Cardiac fibroblast (primary cell): ENCODE measurements at regions not wholly inside any gene's neighbourhood (a gene's known extent, or its start where the extent isn't known, plus 50 kb on each side); places are given as distances from the start of the nearest gene placed in this dataset.
A peak's percentile ranks its signal among the peaks of the same experiment; 100 is the strongest.

Experiments used
- DNase-seq, 2 donors: peaks; one replicate each; pipeline versions ENCODE4 v3.0.0 to v3.0.0-alpha.2; 2010; ENCODE audit warnings: low read depth in 2 of 2
- H3K4me3 ChIP-seq, 2 donors: replicated peaks in 1 of 2; 1 replicate in 1 of 2; 2 replicates in 1 of 2; pipeline ENCODE4 v1.5.1; 2011; ENCODE audit warnings: low read depth in 2 of 2, low read length in 2 of 2, mild to moderate bottlenecking in 2 of 2, moderate library complexity in 1 of 2
- CTCF ChIP-seq: IDR thresholded peaks from one replicate; pipeline ENCODE4 v1.5.1; 2011; ENCODE audit warnings: low read depth, mild to moderate bottlenecking, low read length, inconsistent platforms

DNA sequence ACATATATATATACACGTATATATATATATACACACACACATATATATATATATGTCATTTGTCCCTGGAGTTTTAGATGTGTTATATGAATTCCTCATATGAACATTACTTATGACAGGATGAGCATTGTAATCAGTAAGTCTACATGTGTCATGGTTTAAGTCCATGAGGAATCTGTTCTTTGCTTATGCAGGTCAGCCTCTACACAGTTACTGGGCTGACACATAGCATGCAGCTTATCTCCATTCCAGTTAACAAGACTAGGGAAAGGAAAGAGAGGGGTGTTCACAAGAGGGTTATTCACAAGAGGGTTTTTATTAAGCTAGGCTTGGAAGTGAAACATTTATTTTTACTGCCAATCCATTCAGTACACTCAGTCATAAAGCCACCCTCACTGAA lies 226.7 kb downstream of the SNX13 start:
- no peak overlapping the region for H3K4me3 ChIP-seq
- no peak for TF ChIP-seq CTCF
- DNase-seq, result no peak

DNA sequence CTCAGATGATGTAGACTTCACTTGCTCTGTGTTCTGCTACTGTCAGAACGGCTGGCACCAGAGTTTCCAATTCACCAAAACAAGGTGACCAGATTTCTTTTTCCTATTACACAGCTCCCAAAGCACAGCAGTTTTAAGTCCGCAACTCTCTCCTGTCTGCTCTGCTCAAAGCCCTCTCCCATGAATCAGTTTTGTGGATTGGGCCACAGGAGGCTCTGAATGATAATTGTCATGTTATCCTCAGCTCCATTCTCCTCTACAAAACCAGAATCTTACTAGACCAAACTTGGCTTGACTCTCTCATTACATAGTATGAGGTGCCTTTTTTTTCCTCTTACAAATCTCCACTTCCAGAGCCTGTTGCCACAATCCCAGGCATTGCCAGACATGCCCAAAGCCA lies 223.5 kb downstream of the SNX13 start:
- no peak for TF ChIP-seq CTCF

GRCh38 chr7:17719998-17720397 lies 220.3 kb downstream of the SNX13 start:
- H3K4me3 ChIP-seq, result no peak overlapping the region
- no peak for TF ChIP-seq CTCF
- no peak for DNase-seq

More for the DNA sequence above, 223.5 kb downstream of the SNX13 start:
- H3K4me3 ChIP-seq, result no peak overlapping the region
- DNase-seq, result no peak

GRCh38 chr7:17721736-17722285 lies 218.5 kb downstream of the SNX13 start:
- no peak for DNase-seq
- no peak for TF ChIP-seq CTCF

DNA sequence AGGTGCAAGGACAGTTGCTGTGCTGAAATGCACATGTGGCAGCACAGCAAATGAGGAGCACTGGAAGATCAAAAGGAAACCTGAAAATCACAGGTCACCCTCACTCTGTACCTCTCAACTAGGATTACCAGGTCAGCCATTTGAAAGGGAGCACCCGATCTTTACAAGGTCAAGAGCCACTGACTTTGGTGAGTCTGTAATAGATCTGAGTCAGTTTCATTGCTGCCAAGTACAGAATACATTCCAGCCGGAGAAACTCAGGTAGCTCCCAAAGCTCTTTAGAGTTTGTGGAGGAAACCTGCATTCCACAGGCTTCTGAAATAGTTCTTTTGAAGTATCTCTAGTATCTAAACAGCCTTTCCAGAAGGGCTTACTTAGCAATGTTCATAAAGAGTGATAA lies 217.5 kb downstream of the SNX13 start:
- DNase-seq, result no peak
- no peak for TF ChIP-seq CTCF

More at GRCh38 chr7:17721736-17722285, 218.5 kb downstream of the SNX13 start:
- H3K4me3 ChIP-seq, result no peak overlapping the region

DNA sequence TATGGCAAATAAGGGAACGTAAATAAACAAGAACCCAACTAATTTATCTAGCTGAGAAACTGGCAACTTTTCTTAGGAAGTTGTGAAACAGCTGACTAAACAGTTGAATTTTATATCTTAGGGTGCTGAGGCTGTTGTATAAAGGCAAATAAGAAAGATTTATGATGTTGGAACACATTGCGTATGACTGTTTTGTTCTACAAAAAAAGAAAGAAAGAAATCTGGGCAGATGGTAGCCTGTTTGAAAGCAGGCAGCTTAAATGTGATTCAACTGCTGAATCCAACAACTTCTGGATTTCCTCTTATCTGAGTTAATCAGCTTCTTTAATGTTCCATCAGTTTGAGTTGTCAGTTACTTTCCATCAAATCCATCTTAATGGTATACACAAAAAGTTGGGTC lies 214.5 kb downstream of the SNX13 start:
- no peak for TF ChIP-seq CTCF
- no peak overlapping the region for H3K4me3 ChIP-seq
- DNase-seq, result peak in 1 of 2 donors; percentile 11

More for the DNA sequence above, 217.5 kb downstream of the SNX13 start:
- H3K4me3 ChIP-seq, result no peak overlapping the region

GRCh38 chr7:17732083-17732482 lies 208.2 kb downstream of the SNX13 start:
- no peak overlapping the region for H3K4me3 ChIP-seq
- no peak for TF ChIP-seq CTCF
- no peak for DNase-seq
